BE2C (cell line): ENCODE measurements at regions not wholly inside any gene's neighbourhood (a gene's known extent, or its start where the extent isn't known, plus 50 kb on each side); places are given as distances from the start of the nearest gene placed in this dataset.

Experiments used
- DNase-seq: peaks from one replicate; pipeline ENCODE4 v3.0.0-alpha.2; 2020
- H3K27me3 ChIP-seq: fragments of 250-450 bp; sonication (Bioruptor Pico); 2 replicates; pipeline ENCODE4 v1.5.1; 2020; ENCODE audit warnings: mild to moderate bottlenecking
- H3K36me3 ChIP-seq: fragments of 250-450 bp; sonication (Bioruptor Pico); 2 replicates; pipeline ENCODE4 v1.5.1; 2020; ENCODE audit warnings: mild to moderate bottlenecking
- H3K4me1 ChIP-seq: fragments of 250-450 bp; sonication (Bioruptor Pico); 2 replicates; pipeline ENCODE4 v1.5.1; 2020
- H3K4me3 ChIP-seq: 2 replicates; pipeline ENCODE4 v1.5.1; 2011; ENCODE audit warnings: low read depth, low read length
- H3K9me3 ChIP-seq: fragments of 250-450 bp; sonication (Bioruptor Pico); 2 replicates; pipeline ENCODE4 v1.5.1; 2020
- CTCF ChIP-seq: IDR thresholded peaks from 2 replicates; pipeline ENCODE4 v1.5.1; 2012; ENCODE audit warnings: mild to moderate bottlenecking, low read depth, low read length

- TF ChIP-seq CTCF, result no peak
- H3K4me3 ChIP-seq, result no peak overlapping the region
- no peaks in the 10 kb centered on the region for H3K27me3 ChIP-seq
- no peak for DNase-seq
- H3K4me1 ChIP-seq, result no peaks in the 10 kb centered on the region
- H3K36me3 ChIP-seq, result no peaks in the 10 kb centered on the region
- no peaks in the 10 kb centered on the region for H3K9me3 ChIP-seq
Measured at GRCh38 chr10:121129266-121129665, 278.1 kb downstream of the WDR11 start.

DNA sequence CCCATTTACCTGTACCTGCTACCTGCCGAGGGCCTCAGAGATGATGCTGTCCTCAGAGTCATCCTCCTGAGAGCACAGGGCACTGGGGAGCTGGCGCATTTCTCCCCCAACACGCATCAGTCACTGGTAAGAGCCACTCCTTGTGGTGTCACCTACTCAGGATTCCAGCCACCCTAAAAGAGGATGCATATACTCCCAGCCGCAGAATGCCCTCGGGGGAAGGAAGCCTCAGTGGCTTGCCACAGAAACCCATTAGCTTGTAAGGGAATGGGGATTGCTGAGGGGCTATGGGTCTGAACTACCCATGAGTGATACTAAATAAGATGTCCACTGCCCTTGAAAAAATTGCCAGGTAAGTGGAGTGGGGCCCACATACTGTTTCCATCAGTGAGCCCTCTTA, 279.2 kb downstream of the WDR11 start:
- H3K36me3 ChIP-seq, result no peaks in the 10 kb centered on the region
- H3K4me3 ChIP-seq, result no peak overlapping the region
- TF ChIP-seq CTCF, result no peak
- no peaks in the 10 kb centered on the region for H3K9me3 ChIP-seq
- H3K4me1 ChIP-seq, result no peaks in the 10 kb centered on the region
- no peak for DNase-seq
- H3K27me3 ChIP-seq, result no peaks in the 10 kb centered on the region

- no peak for TF ChIP-seq CTCF
- H3K36me3 ChIP-seq, result no peaks in the 10 kb centered on the region
- no peak overlapping the region for H3K4me3 ChIP-seq
- DNase-seq, result no peak
- no peaks in the 10 kb centered on the region for H3K4me1 ChIP-seq
- H3K9me3 ChIP-seq, result no peaks in the 10 kb centered on the region
- H3K27me3 ChIP-seq, result no peaks in the 10 kb centered on the region
Measured at GRCh38 chr10:121131014-121131413, 279.9 kb downstream of the WDR11 start.

DNA sequence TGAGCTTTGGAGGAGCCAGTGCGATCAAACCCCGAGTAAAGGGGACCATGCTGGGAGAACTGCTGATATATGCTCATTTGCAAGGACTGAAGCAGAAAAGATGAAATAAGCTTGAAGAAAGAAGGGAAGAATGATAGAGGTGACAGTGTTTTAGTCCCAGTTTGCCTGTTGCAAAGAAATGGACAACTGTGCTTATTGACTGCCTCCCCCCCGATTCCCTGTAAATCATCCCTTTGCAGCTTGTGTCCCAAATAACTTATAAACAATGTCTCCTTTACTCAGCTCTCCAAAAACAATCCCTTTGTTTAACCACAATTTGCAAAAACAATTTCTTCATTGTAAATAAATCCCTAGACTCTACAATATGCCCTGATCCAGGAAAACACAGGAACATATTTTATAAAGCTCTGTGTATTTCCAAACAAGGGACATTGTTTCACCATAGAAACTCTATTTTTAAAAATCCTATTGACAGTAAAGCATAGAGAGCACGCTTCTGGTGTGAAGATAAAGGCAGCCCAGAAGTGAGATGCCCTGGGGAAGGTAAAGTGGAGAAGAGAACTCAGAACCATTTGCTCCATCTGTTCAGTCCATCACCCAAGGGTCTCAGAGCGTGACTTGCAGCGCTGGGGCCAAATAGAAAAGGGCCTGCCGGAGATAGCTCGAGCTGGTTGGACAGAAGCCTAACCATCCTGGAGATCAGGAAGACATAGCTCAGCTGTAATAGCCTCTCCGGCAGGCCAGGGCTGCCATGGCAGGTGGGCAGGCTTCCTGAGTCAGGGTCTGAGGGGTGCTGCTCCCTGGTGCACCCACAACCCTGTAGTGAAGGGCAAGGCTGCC, 280.5 kb downstream of the WDR11 start:
- H3K4me1 ChIP-seq, result no peaks in the 10 kb centered on the region
- no peak for DNase-seq
- no peak for TF ChIP-seq CTCF
- no peak overlapping the region for H3K4me3 ChIP-seq
- no peaks in the 10 kb centered on the region for H3K36me3 ChIP-seq
- no peaks in the 10 kb centered on the region for H3K27me3 ChIP-seq
- H3K9me3 ChIP-seq, result no peaks in the 10 kb centered on the region

DNA sequence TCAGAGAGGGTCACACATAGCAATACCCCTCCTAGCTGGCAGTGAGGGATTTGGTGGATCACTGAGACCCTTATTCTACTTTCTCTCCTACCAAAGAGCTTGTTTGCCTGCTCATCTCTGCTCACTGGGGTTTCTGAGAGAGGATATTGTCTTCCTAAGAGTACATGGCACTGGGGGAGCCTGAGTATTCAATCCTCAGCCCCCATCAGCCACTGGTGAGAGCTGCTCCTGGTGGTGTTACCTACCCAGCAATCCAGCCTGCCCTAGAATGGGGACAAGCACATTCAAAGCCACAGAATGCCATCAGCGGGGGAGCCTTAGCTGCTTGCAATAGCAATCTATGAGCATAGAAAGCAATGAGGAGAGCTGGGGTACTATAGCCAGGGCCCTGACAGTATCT, 281.1 kb downstream of the WDR11 start:
- Histone ChIP-seq H3K36me3 (no peaks in the 10 kb centered on the region), H3K27me3 (no peaks in the 10 kb centered on the region), H3K4me3 (no peak overlapping the region), H3K4me1 (no peaks in the 10 kb centered on the region), H3K9me3 (no peaks in the 10 kb centered on the region)
- no peak for DNase-seq
- TF ChIP-seq CTCF, result no peak

- no peak for DNase-seq
- no peaks in the 10 kb centered on the region for H3K27me3 ChIP-seq
- TF ChIP-seq CTCF, result no peak
- no peak overlapping the region for H3K4me3 ChIP-seq
- H3K36me3 ChIP-seq, result no peaks in the 10 kb centered on the region
- no peaks in the 10 kb centered on the region for H3K4me1 ChIP-seq
- no peaks in the 10 kb centered on the region for H3K9me3 ChIP-seq
Measured at GRCh38 chr10:121133901-121134300, 282.7 kb downstream of the WDR11 start.
